Activated T-helper 2 cell treated with anti-CD3 and anti-CD28 coated beads, Interferon-gamma antibody, Interleukin-2, Interleukin-4, amounts not matched to agents 10 μg/mL and 5 μg/mL and 100 μg/mL, durations not matched to agents 14 hours and 24 hours and 36 hours (primary cell): ENCODE measurements at regions not wholly inside any gene's neighbourhood (a gene's known extent, or its start where the extent isn't known, plus 50 kb on each side); places are given as distances from the start of the nearest gene placed in this dataset.

Source experiments
- DNase-seq: peaks from one replicate; pipeline ENCODE4 v3.0.0; 2021; ENCODE audit warnings: low spot score
- H3K27ac Mint-ChIP-seq: one replicate; pipeline ENCODE4 v1.8.0; 2021; ENCODE audit warnings: mixed read lengths
- H3K27me3 Mint-ChIP-seq: one replicate; pipeline ENCODE4 v1.8.0; 2021; ENCODE audit warnings: low read depth, mixed read lengths
- H3K36me3 Mint-ChIP-seq: one replicate; pipeline ENCODE4 v1.8.0; 2021; ENCODE audit warnings: low read depth, mixed read lengths
- H3K4me1 Mint-ChIP-seq: one replicate; pipeline ENCODE4 v1.8.0; 2021; ENCODE audit warnings: low read depth, mixed read lengths
- H3K4me3 Mint-ChIP-seq: one replicate; pipeline ENCODE4 v1.8.0; 2021; ENCODE audit warnings: low read depth, mild to moderate bottlenecking, moderate library complexity, mixed read lengths
- H3K9me3 Mint-ChIP-seq: one replicate; pipeline ENCODE4 v1.8.0; 2021; ENCODE audit warnings: mixed read lengths
- intact Hi-C: fragments of 100-400 bp; cut with micrococcal nuclease; formaldehyde crosslinking; loops from one replicate; pipeline ENCODE4 v1.15.1; 2023

DNA sequence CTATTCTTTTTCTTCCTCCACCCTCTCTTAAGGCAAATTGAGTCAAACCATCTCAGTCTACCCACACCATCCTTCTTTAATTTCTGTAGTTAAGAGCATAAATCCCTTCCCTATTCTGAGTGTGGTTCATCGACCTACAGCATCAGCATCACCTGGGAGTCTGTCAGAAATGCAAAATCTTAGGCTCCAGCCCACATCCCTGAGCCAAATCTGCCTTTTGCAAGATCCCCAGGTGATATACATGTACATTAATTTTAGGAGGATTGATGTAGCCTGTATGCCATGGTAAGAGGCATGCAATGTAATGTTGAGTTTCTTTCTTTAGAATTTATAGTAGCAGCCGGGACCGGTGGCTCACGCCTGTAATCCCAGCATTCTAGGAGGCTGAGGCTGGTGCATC lies 151.7 kb upstream of the TNP1 start:
- Mint-ChIP-seq H3K4me1 (no peaks in the 10 kb centered on the region), H3K9me3 (no peaks in the 10 kb centered on the region), H3K27me3 (peaks cover 20% of the 10 kb centered on the region)

DNA sequence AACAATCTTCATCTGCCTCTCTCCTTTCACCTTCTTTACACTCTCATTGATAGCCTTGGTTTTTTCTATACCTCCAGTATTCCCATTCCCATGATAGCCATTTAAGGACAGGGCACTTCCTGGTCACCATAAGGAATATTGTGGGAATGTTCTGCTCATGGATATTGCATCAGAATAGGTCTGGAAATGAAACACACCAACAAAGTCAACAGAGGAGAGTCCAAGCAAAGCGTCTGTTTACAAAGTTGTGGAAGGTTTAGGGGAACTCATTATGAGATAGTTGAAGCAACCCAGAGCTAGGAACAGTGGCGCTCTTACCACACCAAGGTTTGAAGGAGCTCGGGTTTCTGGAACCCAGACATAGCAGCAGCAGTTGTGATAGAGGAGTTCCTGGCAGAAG lies 150.3 kb upstream of the TNP1 start:
- Mint-ChIP-seq H3K27me3 (peaks cover 16% of the 10 kb centered on the region), H3K4me3 (no peak overlapping the region), H3K27ac (no peak overlapping the region), H3K9me3 (no peaks in the 10 kb centered on the region), H3K4me1 (no peaks in the 10 kb centered on the region), H3K36me3 (no peaks in the 10 kb centered on the region)
- DNase-seq: no peak
- intact Hi-C loops: no loop called here

More for the DNA sequence above, 151.7 kb upstream of the TNP1 start:
- Mint-ChIP-seq H3K4me3 (no peak overlapping the region), H3K27ac (no peak overlapping the region), H3K36me3 (no peaks in the 10 kb centered on the region)
- DNase-seq: no peak
- intact Hi-C loops: no loop called here

DNA sequence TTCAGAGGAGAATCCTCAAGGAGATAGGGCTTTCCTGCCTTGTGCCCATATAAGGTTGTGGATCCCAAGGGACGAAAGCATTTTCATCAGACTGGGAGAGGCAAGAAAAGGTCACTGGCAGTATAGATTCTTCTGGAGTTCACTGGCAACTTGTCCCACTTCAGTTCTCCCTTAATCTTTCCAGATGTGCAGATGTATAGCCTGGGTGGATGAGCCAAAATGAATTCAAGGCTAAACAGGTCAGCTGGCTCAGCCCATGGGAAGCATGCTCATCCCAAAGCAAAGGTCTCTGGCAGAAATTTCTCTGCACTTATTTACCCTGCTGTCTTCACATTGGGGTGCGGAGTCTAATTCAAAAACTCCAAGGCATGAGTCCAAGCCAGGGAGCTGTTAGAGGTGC lies 148.9 kb upstream of the TNP1 start:
- Mint-ChIP-seq H3K4me1 (no peaks in the 10 kb centered on the region), H3K27me3 (peaks cover 7% of the 10 kb centered on the region), H3K4me3 (no peak overlapping the region), H3K27ac (no peak overlapping the region), H3K9me3 (no peaks in the 10 kb centered on the region), H3K36me3 (no peaks in the 10 kb centered on the region)
- DNase-seq: no peak
- intact Hi-C loops: no loop called here

DNA sequence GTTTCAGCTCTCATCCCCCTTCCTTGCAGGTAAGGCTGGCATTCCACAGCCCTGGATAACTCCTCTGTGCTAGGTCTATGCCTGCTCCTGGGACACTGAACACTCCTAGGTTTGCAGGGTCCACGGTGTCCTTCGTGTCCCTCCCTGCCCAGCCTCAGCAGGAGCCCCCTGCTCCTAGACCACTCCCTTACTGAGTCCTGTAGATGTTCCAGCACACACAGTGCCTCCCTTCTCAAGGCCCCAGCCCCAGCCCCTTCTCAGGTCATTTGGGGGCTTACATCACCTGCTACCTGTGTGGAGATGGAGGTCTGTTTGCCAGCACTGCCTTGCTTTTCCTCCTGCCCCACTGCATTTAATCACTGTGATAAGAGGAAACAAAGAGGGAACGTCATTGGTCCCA lies 146.4 kb upstream of the TNP1 start:
- H3K27me3 Mint-ChIP-seq: peaks cover 4% of the 10 kb centered on the region
- intact Hi-C loops: no loop called here
- no peaks in the 10 kb centered on the region for H3K36me3 Mint-ChIP-seq
- no peaks in the 10 kb centered on the region for H3K4me1 Mint-ChIP-seq
- no peak overlapping the region for H3K27ac Mint-ChIP-seq
- H3K4me3 Mint-ChIP-seq: no peak overlapping the region
- no peak for DNase-seq
- no peaks in the 10 kb centered on the region for H3K9me3 Mint-ChIP-seq

DNA sequence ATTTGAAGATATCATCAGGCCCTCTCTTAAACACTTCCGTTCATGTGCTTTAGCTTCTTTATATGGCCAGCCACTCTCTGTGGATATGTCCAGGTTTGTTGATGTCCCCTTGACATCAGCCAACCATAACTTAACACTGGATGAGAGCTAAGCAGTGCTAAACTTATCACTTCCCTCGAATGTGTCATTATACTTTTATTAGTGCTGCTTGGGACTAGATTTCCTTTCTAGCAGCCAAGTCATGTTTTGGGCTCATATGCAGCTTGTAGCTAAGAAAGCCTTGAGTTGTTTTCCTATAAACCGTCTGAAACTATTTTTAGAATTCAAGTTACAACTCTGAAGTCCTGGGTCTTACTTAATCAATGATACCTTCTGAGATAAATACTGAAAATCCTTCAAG lies 144.8 kb upstream of the TNP1 start:
- Mint-ChIP-seq H3K36me3 (no peaks in the 10 kb centered on the region), H3K9me3 (no peaks in the 10 kb centered on the region), H3K27ac (no peak overlapping the region), H3K4me1 (no peaks in the 10 kb centered on the region), H3K4me3 (no peak overlapping the region), H3K27me3 (peaks cover 7% of the 10 kb centered on the region)
- intact Hi-C loops: no loop called here
- DNase-seq: no peak

DNA sequence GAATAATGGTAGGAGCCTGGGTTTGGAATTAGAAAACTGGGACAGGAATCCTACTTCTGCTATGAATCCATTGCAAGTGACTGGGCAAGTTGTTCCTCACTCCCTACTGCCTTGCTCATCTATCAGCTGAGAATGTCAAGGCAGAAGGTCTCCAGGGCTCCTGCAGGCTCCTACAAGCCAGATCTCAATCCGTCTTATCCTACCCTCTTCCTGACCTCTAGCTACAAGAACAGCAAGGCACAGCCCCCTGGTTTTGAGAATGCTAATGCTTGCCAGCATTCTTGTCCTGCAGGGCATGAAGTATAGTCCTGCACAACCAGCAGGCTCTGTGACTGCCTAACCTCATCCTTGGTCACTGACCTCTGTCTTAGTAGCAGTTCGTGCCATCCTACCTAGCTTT lies 141.9 kb upstream of the TNP1 start:
- intact Hi-C loops: no loop called here
- no peaks in the 10 kb centered on the region for H3K9me3 Mint-ChIP-seq
- H3K4me1 Mint-ChIP-seq: no peaks in the 10 kb centered on the region
- no peak overlapping the region for H3K27ac Mint-ChIP-seq
- no peaks in the 10 kb centered on the region for H3K36me3 Mint-ChIP-seq
- peaks cover 14% of the 10 kb centered on the region for H3K27me3 Mint-ChIP-seq
- no peak for DNase-seq
- no peak overlapping the region for H3K4me3 Mint-ChIP-seq

DNA sequence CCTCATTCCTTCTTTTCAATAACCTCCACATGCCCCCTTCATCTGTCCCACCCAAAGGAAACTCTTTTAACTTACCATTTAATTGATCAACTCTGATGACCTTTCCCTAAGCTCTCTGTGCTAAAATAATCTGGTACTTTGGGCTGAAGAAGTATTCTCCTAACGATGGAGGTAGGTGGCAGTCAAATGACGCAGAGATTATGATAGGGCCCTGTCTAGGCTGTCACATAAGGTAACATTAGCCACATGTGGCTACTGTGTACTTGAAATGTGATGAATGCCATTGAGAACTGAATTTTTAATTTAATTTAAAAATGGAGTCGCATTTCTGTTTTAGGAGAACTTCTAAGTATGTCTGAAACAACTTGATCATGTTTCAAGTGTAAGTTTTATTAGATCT lies 140.5 kb upstream of the TNP1 start:
- H3K4me3 Mint-ChIP-seq: no peak overlapping the region
- no peaks in the 10 kb centered on the region for H3K9me3 Mint-ChIP-seq
- intact Hi-C loops: no loop called here
- H3K36me3 Mint-ChIP-seq: no peaks in the 10 kb centered on the region
- H3K4me1 Mint-ChIP-seq: no peaks in the 10 kb centered on the region
- H3K27me3 Mint-ChIP-seq: peaks cover 14% of the 10 kb centered on the region
- H3K27ac Mint-ChIP-seq: no peak overlapping the region
- DNase-seq: no peak

DNA sequence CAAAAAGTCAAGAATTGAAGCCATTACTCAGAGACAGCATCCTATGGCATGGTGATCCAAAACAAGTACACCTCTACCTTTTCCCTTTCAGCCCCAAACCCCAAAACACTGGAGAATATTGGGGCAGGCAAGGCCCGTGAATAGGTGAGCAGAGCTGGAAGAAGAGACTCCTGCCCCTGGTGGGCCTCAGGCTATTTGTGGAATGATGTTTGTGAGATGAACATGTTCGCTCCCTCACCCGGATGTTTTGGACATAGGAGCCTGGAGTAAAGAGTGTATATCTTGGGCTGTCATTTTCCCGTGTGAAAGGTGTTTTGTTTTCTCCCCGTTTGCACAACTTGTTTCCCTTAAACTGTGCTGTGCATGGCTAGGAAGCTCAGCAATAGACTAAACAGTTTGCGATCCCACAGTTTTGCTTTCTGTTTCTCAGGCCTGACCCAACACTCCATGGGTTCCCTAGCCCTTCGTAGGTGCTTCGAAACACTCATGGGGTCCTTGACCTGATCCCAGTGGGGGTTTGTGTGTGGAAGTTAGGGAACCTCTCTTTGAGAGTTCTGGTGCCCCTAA lies 136.5 kb upstream of the TNP1 start:
- no peaks in the 10 kb centered on the region for H3K4me1 Mint-ChIP-seq
- peaks cover 14% of the 10 kb centered on the region for H3K27me3 Mint-ChIP-seq
- no peak overlapping the region for H3K27ac Mint-ChIP-seq
- DNase-seq: no peak
- no peak overlapping the region for H3K4me3 Mint-ChIP-seq
- no peaks in the 10 kb centered on the region for H3K9me3 Mint-ChIP-seq
- intact Hi-C loops: no loop called here
- no peaks in the 10 kb centered on the region for H3K36me3 Mint-ChIP-seq

DNA sequence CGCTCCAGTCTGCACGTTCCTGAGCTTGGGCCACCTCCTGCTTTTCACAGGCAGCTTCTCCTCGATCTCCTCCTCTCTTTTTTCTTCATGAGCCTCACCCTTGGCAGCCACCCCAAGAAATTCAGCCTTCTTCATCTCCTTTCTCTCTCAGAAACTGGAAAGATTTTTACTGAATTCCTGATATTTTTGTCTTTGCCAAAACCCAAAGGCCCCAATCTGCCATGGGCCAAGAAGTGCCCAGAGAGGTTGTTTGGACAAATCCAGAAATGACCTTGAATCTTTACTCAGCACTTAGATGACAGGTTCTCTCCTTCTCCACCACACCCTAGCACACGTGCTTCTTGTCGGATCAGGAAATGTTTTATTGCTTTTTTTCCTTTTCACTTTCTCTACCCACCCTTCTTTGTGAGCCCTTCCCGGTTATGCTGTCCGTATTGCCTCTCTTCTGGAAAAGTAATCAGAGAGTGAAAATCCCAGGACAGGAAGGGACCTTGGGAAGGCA lies 134.5 kb upstream of the TNP1 start:
- no peaks in the 10 kb centered on the region for H3K36me3 Mint-ChIP-seq
- peaks cover 15% of the 10 kb centered on the region for H3K27me3 Mint-ChIP-seq
- no peak overlapping the region for H3K4me3 Mint-ChIP-seq
- no peaks in the 10 kb centered on the region for H3K4me1 Mint-ChIP-seq
- H3K27ac Mint-ChIP-seq: no peak overlapping the region
- intact Hi-C loops: no loop called here
- H3K9me3 Mint-ChIP-seq: no peaks in the 10 kb centered on the region
- DNase-seq: no peak

DNA sequence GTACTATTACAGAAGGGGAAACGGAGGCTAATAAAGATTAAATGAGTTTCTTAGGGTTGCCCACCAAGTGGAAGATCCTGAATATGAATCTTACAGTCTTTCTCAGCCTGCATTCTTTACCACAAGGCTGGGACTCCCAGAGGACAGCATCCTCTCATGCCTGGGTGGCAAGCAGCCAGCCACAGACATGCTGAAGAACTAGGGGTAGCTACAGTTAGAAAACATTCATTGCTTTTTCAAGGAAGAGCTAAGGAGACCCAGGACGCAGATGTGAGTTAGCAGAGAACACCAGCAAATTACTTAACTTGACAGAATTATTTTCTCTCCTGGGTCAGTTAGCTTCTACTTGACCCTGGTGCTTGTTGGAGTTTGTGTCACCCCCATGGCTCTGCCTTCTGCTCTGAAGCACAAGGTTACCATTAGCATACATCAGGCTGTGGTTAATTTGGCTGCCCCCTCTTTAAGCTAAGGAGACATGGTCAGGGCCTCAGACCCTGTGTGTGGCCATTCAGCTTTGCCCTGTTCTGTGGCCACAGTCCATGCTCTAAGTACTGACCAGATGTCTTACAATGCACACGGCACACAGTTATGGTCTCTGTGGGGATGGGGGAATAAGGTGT lies 132.3 kb upstream of the TNP1 start:
- Mint-ChIP-seq H3K4me3 (no peak overlapping the region), H3K9me3 (no peaks in the 10 kb centered on the region), H3K36me3 (no peaks in the 10 kb centered on the region), H3K27ac (no peak overlapping the region), H3K27me3 (peaks cover 8% of the 10 kb centered on the region), H3K4me1 (no peaks in the 10 kb centered on the region)
- intact Hi-C loops: no loop called here
- no peak for DNase-seq

DNA sequence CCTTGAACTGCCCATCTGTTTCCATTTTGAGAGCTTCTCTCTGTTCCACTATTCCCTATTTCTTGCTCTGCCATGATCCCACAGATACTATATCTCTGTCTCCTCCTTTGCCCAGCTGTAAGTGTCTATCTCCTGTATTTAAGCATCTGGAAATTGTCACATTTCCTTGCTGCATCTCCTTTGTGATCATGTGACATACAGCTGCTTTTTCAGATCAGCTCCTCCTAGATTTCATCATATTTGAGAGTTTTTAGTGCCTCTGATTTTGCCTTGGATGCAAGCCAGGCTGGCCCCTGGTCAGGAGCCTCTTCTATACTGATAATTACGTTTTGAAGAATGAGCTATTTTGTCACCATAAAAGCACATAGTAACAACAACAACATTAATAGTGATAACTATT lies 131.7 kb upstream of the TNP1 start:
- H3K27me3 Mint-ChIP-seq: peaks cover 8% of the 10 kb centered on the region
- intact Hi-C loops: no loop called here

DNA sequence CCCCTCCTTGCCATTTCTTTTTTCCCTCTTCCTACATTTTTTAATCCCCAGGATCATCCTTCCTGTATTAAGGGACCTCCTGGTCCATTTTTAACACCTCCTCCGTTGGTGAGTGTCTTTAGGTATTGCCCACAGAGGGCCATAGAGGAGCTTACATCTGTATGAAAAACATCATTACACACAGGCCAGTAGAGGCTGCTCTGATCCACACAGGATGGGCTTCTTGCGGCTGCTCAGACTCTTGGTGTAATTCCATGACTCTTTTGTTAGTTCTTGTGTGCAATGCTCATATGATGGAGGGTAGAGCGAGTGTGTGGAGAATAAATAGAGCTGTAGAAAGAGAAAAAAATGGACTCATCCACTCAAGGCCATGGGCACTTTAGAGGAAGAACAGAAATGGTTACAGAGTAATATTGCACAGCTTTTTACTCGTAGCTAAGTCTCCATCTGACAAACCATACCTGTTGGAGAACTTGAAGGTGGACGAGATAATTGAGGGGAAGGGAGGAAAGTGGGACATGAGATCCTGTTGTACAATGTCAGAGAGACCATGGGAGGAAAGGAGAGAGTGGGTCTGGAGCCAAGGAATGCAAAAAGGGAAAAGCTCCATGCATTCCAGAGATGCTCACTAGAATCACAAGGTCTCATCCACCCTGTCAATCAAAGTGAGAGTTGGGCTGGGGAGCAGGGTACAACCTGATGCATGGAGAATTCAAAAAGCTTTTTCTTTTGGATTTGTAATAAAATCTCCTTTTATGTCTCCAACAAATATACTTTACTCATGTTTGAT lies 129.7 kb upstream of the TNP1 start:
- Mint-ChIP-seq H3K4me1 (no peaks in the 10 kb centered on the region), H3K9me3 (no peaks in the 10 kb centered on the region), H3K4me3 (no peak overlapping the region), H3K36me3 (no peaks in the 10 kb centered on the region), H3K27ac (no peak overlapping the region), H3K27me3 (peaks cover 8% of the 10 kb centered on the region)
- intact Hi-C loops: no loop called here
- no peak for DNase-seq

More for the DNA sequence above, 131.7 kb upstream of the TNP1 start:
- DNase-seq: no peak
- Mint-ChIP-seq H3K4me1 (no peaks in the 10 kb centered on the region), H3K36me3 (no peaks in the 10 kb centered on the region), H3K27ac (no peak overlapping the region), H3K9me3 (no peaks in the 10 kb centered on the region), H3K4me3 (no peak overlapping the region)

DNA sequence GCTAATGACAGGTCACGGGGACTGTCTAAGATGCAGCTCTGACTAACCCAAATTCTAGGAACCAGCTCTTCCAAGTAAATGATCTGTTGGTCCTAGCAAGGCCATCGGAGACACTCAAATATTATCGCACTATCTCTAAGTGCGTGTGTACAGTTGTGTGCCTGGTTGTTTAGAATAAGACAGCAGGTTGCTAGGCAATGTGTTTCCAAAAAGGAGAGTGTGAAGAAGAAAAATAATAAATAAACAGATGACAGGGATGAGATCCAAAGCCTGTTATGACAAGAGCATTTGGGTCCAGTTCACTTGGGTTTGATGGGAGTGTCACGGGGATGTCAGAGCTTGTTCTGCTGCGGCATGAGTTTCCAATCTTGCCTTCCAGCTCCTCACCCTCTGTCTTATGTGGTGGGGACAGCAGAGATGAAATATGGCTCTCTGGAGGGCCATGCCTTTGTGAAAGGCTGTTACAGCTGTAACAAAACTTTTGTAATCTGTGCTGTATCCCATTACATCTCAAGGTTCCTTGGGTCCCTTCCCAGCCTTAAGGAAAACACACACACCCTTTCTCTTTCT lies 127.5 kb upstream of the TNP1 start:
- DNase-seq: no peak
- Mint-ChIP-seq H3K4me3 (no peak overlapping the region), H3K36me3 (no peaks in the 10 kb centered on the region), H3K27me3 (peaks cover 8% of the 10 kb centered on the region), H3K27ac (no peak overlapping the region), H3K4me1 (no peaks in the 10 kb centered on the region), H3K9me3 (no peaks in the 10 kb centered on the region)
- intact Hi-C loops: no loop called here
